ENCODE measurements at regions not wholly inside any gene's neighbourhood (a gene's known extent, or its start where the extent isn't known, plus 50 kb on each side); places are given as distances from the start of the nearest gene placed in this dataset.

- TF ChIP-seq CTCF (IDR thresholded peaks at IDR 0.05; ENCODE audit: insufficient read depth, low read length) (no peak), REST (IDR thresholded peaks at IDR 0.05; ENCODE audit: insufficient replicate concordance, low read depth) (no peak), POLR2AphosphoS5 (IDR thresholded peaks at IDR 0.05; ENCODE audit: low read depth) (no peak), GABPA (IDR thresholded peaks at IDR 0.05; ENCODE audit: low read depth) (no peak)
Measured at GRCh38 chr4:64846417-64846816, 437.2 kb upstream of the TECRL start.
